ENCODE measurements at regions not wholly inside any gene's neighbourhood (a gene's known extent, or its start where the extent isn't known, plus 50 kb on each side); places are given as distances from the start of the nearest gene placed in this dataset.

- Histone ChIP-seq H3K27ac (no peak overlapping the region), H3K27me3 (no peaks in the 10 kb centered on the region), H3K9me3 (no peaks in the 10 kb centered on the region), H3K36me3 (no peaks in the 10 kb centered on the region), H3K4me1 (no peaks in the 10 kb centered on the region), H3K4me3 (no peak overlapping the region)
- TF ChIP-seq CTCF (IDR thresholded peaks at IDR 0.05) (no peak), POLR2AphosphoS5 (IDR thresholded peaks at IDR 0.05) (no peak), POLR2A (IDR thresholded peaks at IDR 0.05) (no peak)
- intact Hi-C loops (cut with DNase I; ENCODE audit: low total_unique reads) = loop anchor here (2.0 kb wide), 1 partner anchor 53 kb away; no protein-coding TSS in a partner anchor
- DNase-seq (ENCODE audit: low spot score in 2 of 2) = no peak
These were observed 49.9 kb upstream of the ASPRV1 start for GRCh38 chr2:70011335-70011734.

Data from breast epithelium (tissue), 4 donors.